ENCODE measurements at regions not wholly inside any gene's neighbourhood (a gene's known extent, or its start where the extent isn't known, plus 50 kb on each side); places are given as distances from the start of the nearest gene placed in this dataset.

GRCh38 chr1:59144959-59145358, 151.9 kb upstream of the FGGY start:
- peaks cover 0 to 10% of the 10 kb centered on the region in 2 experiments; a peak in 2 of 5 replicates for H3K27me3 ChIP-seq (ENCODE audit: control insufficient read depth in 2 of 2, insufficient read depth in 2 of 2, low read length in 2 of 2)
- TF ChIP-seq NUFIP1 (IDR thresholded peaks at IDR 0.05; ENCODE audit: partially characterized antibody) (no peak), KLF1 (tag; IDR thresholded peaks at IDR 0.05) (no peak), DIDO1 (tag; IDR thresholded peaks at IDR 0.05; ENCODE audit: low read depth) (no peak), SNAPC5 (CRISPR knock-in tag; IDR thresholded peaks at IDR 0.05) (no peak), POLR3A (IDR thresholded peaks at IDR 0.05; ENCODE audit: borderline replicate concordance, extremely low read depth, insufficient read depth, insufficient read length) (no peak), RBM25 (IDR thresholded peaks at IDR 0.05; ENCODE audit: low read depth, low read length, severe bottlenecking) (peak; percentile 46), CHD2 (IDR thresholded peaks at IDR 0.05; ENCODE audit: low read depth, low read length) (no peak), BCOR (IDR thresholded peaks at IDR 0.05) (0 out of 2 replicates have a peak, but pooled peaks have one; percentile 52), U2AF2 (optimal IDR thresholded peaks at IDR 0.05; ENCODE audit: low read depth, low read length) (no peak), PATZ1 (CRISPR knock-in tag; IDR thresholded peaks at IDR 0.05; ENCODE audit: borderline replicate concordance) (no peak), KAT7 (CRISPR knock-in tag; IDR thresholded peaks at IDR 0.05; ENCODE audit: borderline replicate concordance) (no peak), HNRNPH1 (optimal IDR thresholded peaks at IDR 0.05; ENCODE audit: low read depth, low read length) (no peak), ID3 (CRISPR knock-in tag; IDR thresholded peaks at IDR 0.05) (no peak), ID3 (tag; IDR thresholded peaks at IDR 0.05) (no peak), ZFP36 (IDR thresholded peaks at IDR 0.05; ENCODE audit: low read depth, low read length, partially characterized antibody) (peak; percentile 47)
- no peaks in the 10 kb centered on the region for H4K20me1 ChIP-seq (replicated peaks; ENCODE audit: control insufficient read depth, insufficient read depth, low read length)
- no peaks in the 10 kb centered on the region for H3K36me3 ChIP-seq (ENCODE audit: control insufficient read depth, insufficient read depth, low read length)
- 0% methylated on average over 2 of the region's 2 CpGs for WGBS (ENCODE audit: insufficient coverage, low coverage, missing lambda C conversion rate)
- H3K9me3 ChIP-seq (replicated peaks; ENCODE audit: control insufficient read depth, insufficient read depth, low read depth, low read length) = no peaks in the 10 kb centered on the region
- no peaks in the 10 kb centered on the region for H3K79me2 ChIP-seq (ENCODE audit: control insufficient read depth, insufficient read depth, low read length)
- no peak overlapping the region for H3K9ac ChIP-seq (ENCODE audit: insufficient read depth in 1 of 2, low read depth in 2 of 2, low read length in 2 of 2)
- no peak overlapping the region for H3K4me2 ChIP-seq (ENCODE audit: insufficient read depth, low read length)
- CTCF ChIA-PET (ENCODE audit: low intra/inter-chr PET ratio) = no interaction called here
- H3K9me1 ChIP-seq (ENCODE audit: control insufficient read depth, insufficient read depth, low read length) = no peaks in the 10 kb centered on the region
- BruUV-seq (replicated peaks) = no TSS peak
- no peak overlapping the region for H2AFZ ChIP-seq (ENCODE audit: low read depth, low read length)
- H3K4me1 ChIP-seq (replicated peaks in 1 of 2; ENCODE audit: control insufficient read depth in 2 of 2, insufficient read depth in 2 of 2, low read length in 2 of 2) = peaks cover 0 to 6% of the 10 kb centered on the region in 2 experiments; a peak in 2 of 5 replicates
- DNase-seq (ENCODE audit: extremely low read depth in 1 of 4, low spot score in 3 of 4) (no peak), ATAC-seq (no peak), FAIRE-seq (no peak)
- no peak overlapping the region for H3K27ac ChIP-seq (ENCODE audit: extremely low read depth, low read depth, low read length)
- in situ Hi-C loops (cut with MboI) (no loop called here), intact Hi-C loops (cut with micrococcal nuclease) (loop anchor here (10.0 kb wide), 1 partner anchor 360 kb away; the partner anchor contains the start of gene JUN)
- H3K4me3 ChIP-seq = no peak overlapping the region
- POLR2A ChIA-PET = no interaction called here
